ENCODE measurements at regions not wholly inside any gene's neighbourhood (a gene's known extent, or its start where the extent isn't known, plus 50 kb on each side); places are given as distances from the start of the nearest gene placed in this dataset.

- no peak for DNase-seq
- Mint-ChIP-seq H3K27me3 (no peaks in the 10 kb centered on the region), H3K27ac (no peak overlapping the region), H3K36me3 (peaks cover 6% of the 10 kb centered on the region), H3K4me1 (ENCODE audit: low read depth) (peaks cover 14% of the 10 kb centered on the region), H3K4me3 (no peak overlapping the region), H3K9me3 (peaks cover 14% of the 10 kb centered on the region)
- ChIA-PET CTCF (no interaction called here), POLR2A (no interaction called here)
- intact Hi-C loops (cut with micrococcal nuclease): loop anchor here (2.0 kb wide), 1 partner anchor 15 kb away; no protein-coding TSS in a partner anchor
These were observed 117.9 kb upstream of the FAM9B start for GRCh38 chrX:9151772-9152307.

GRCh38 chrX:9153300-9153699 is 119.4 kb upstream of the FAM9B start:
- POLR2A ChIA-PET: no interaction called here
- intact Hi-C loops (cut with micrococcal nuclease): loop anchor here (2.0 kb wide), 1 partner anchor 14 kb away; no protein-coding TSS in a partner anchor
- peak overlapping the region; percentile 82 for H3K27ac Mint-ChIP-seq
- H3K4me3 Mint-ChIP-seq: no peak overlapping the region
- no peak for DNase-seq
- peaks cover 14% of the 10 kb centered on the region for H3K4me1 Mint-ChIP-seq (ENCODE audit: low read depth)
- H3K36me3 Mint-ChIP-seq: peaks cover 6% of the 10 kb centered on the region
- no peaks in the 10 kb centered on the region for H3K27me3 Mint-ChIP-seq
- CTCF ChIA-PET: no interaction called here
- peaks cover 14% of the 10 kb centered on the region for H3K9me3 Mint-ChIP-seq

GRCh38 chrX:9158611-9159010 is 124.7 kb upstream of the FAM9B start:
- peaks cover 28% of the 10 kb centered on the region for H3K4me1 Mint-ChIP-seq (ENCODE audit: low read depth)
- H3K9me3 Mint-ChIP-seq: peaks cover 3% of the 10 kb centered on the region
- intact Hi-C loops (cut with micrococcal nuclease): no loop called here
- DNase-seq: no peak
- H3K4me3 Mint-ChIP-seq: no peak overlapping the region
- ChIA-PET CTCF (no interaction called here), POLR2A (no interaction called here)
- H3K27ac Mint-ChIP-seq: no peak overlapping the region
- no peaks in the 10 kb centered on the region for H3K36me3 Mint-ChIP-seq
- H3K27me3 Mint-ChIP-seq: no peaks in the 10 kb centered on the region

GRCh38 chrX:9160698-9161329 is 126.9 kb upstream of the FAM9B start:
- H3K9me3 Mint-ChIP-seq: no peaks in the 10 kb centered on the region
- POLR2A ChIA-PET: no interaction called here
- no peak for DNase-seq
- intact Hi-C loops (cut with micrococcal nuclease): loop anchor here (10.0 kb wide), 2 partner anchors 124 to 156 kb away; no protein-coding TSS in a partner anchor
- CTCF ChIA-PET: no interaction called here
- H3K36me3 Mint-ChIP-seq: no peaks in the 10 kb centered on the region
- H3K27me3 Mint-ChIP-seq: no peaks in the 10 kb centered on the region
- peak overlapping the region; percentile 43 for H3K27ac Mint-ChIP-seq
- peaks cover 39% of the 10 kb centered on the region for H3K4me1 Mint-ChIP-seq (ENCODE audit: low read depth)
- H3K4me3 Mint-ChIP-seq: no peak overlapping the region

GRCh38 chrX:9162698-9163097 is 128.8 kb upstream of the FAM9B start:
- no peaks in the 10 kb centered on the region for H3K27me3 Mint-ChIP-seq
- H3K4me3 Mint-ChIP-seq: no peak overlapping the region
- H3K27ac Mint-ChIP-seq: no peak overlapping the region
- ChIA-PET CTCF (no interaction called here), POLR2A (no interaction called here)
- H3K4me1 Mint-ChIP-seq (ENCODE audit: low read depth): peaks cover 44% of the 10 kb centered on the region
- peaks cover under 1% of the 10 kb centered on the region for H3K36me3 Mint-ChIP-seq
- intact Hi-C loops (cut with micrococcal nuclease): loop anchor here (10.0 kb wide), 2 partner anchors 122 to 158 kb away; no protein-coding TSS in a partner anchor
- no peak for DNase-seq
- peaks cover 6% of the 10 kb centered on the region for H3K9me3 Mint-ChIP-seq

- H3K4me3 Mint-ChIP-seq: no peak overlapping the region
- CTCF ChIA-PET: no interaction called here
- H3K9me3 Mint-ChIP-seq: peaks cover 7% of the 10 kb centered on the region
- peaks cover 2% of the 10 kb centered on the region for H3K36me3 Mint-ChIP-seq
- no peak for DNase-seq
- POLR2A ChIA-PET: no interaction called here
- peak overlapping the region; percentile 33 for H3K27ac Mint-ChIP-seq
- H3K4me1 Mint-ChIP-seq (ENCODE audit: low read depth): peaks cover 44% of the 10 kb centered on the region
- H3K27me3 Mint-ChIP-seq: no peaks in the 10 kb centered on the region
- intact Hi-C loops (cut with micrococcal nuclease): loop anchor here (10.0 kb wide), 2 partner anchors 122 to 158 kb away; no protein-coding TSS in a partner anchor
These were observed 129.3 kb upstream of the FAM9B start for GRCh38 chrX:9163214-9163709.

GRCh38 chrX:9164086-9164485 is 130.2 kb upstream of the FAM9B start:
- Mint-ChIP-seq H3K4me3 (no peak overlapping the region), H3K4me1 (ENCODE audit: low read depth) (peaks cover 41% of the 10 kb centered on the region), H3K27me3 (no peaks in the 10 kb centered on the region), H3K9me3 (peaks cover 7% of the 10 kb centered on the region), H3K27ac (peak overlapping the region; percentile 45), H3K36me3 (peaks cover 2% of the 10 kb centered on the region)
- intact Hi-C loops (cut with micrococcal nuclease): loop anchor here (10.0 kb wide), 2 partner anchors 121 to 159 kb away; no protein-coding TSS in a partner anchor
- ChIA-PET POLR2A (no interaction called here), CTCF (no interaction called here)
- DNase-seq: no peak

GRCh38 chrX:9164533-9165426 is 130.9 kb upstream of the FAM9B start:
- H3K4me1 Mint-ChIP-seq (ENCODE audit: low read depth): peaks cover 41% of the 10 kb centered on the region
- DNase-seq: peak; percentile 9
- H3K27ac Mint-ChIP-seq: peak overlapping the region; percentile 45
- ChIA-PET CTCF (no interaction called here), POLR2A (no interaction called here)
- peaks cover 2% of the 10 kb centered on the region for H3K36me3 Mint-ChIP-seq
- H3K4me3 Mint-ChIP-seq: no peak overlapping the region
- no peaks in the 10 kb centered on the region for H3K27me3 Mint-ChIP-seq
- H3K9me3 Mint-ChIP-seq: peaks cover 7% of the 10 kb centered on the region
- intact Hi-C loops (cut with micrococcal nuclease): loop anchor here (5.0 to 10.0 kb wide), 4 partner anchors 120 to 298 kb away; no protein-coding TSS in a partner anchor

GRCh38 chrX:9166584-9166944 is 132.6 kb upstream of the FAM9B start:
- DNase-seq: no peak
- intact Hi-C loops (cut with micrococcal nuclease): loop anchor here (2.0 to 10.0 kb wide), 6 partner anchors 14 to 296 kb away; no protein-coding TSS in a partner anchor
- H3K4me1 Mint-ChIP-seq (ENCODE audit: low read depth): peaks cover 33% of the 10 kb centered on the region
- CTCF ChIA-PET: no interaction called here
- POLR2A ChIA-PET: interaction anchor here (0.9 kb wide), 1 partner anchor 184 kb away, joined by 3 read pairs; no protein-coding TSS in a partner anchor
- no peaks in the 10 kb centered on the region for H3K27me3 Mint-ChIP-seq
- peaks cover 7% of the 10 kb centered on the region for H3K9me3 Mint-ChIP-seq
- H3K36me3 Mint-ChIP-seq: peaks cover 2% of the 10 kb centered on the region
- H3K27ac Mint-ChIP-seq: no peak overlapping the region
- H3K4me3 Mint-ChIP-seq: no peak overlapping the region

- H3K9me3 Mint-ChIP-seq: peaks cover 3% of the 10 kb centered on the region
- POLR2A ChIA-PET: no interaction called here
- H3K4me1 Mint-ChIP-seq (ENCODE audit: low read depth): no peaks in the 10 kb centered on the region
- no peak overlapping the region for H3K27ac Mint-ChIP-seq
- intact Hi-C loops (cut with micrococcal nuclease): no loop called here
- no peak for DNase-seq
- peaks cover 2% of the 10 kb centered on the region for H3K36me3 Mint-ChIP-seq
- H3K27me3 Mint-ChIP-seq: no peaks in the 10 kb centered on the region
- no peak overlapping the region for H3K4me3 Mint-ChIP-seq
- CTCF ChIA-PET: no interaction called here
These were observed 138.0 kb upstream of the FAM9B start for GRCh38 chrX:9171841-9172463.

GRCh38 chrX:9172464-9172850 is 138.5 kb upstream of the FAM9B start:
- DNase-seq: no peak
- Mint-ChIP-seq H3K27me3 (no peaks in the 10 kb centered on the region), H3K27ac (no peak overlapping the region), H3K36me3 (peaks cover 2% of the 10 kb centered on the region), H3K9me3 (peaks cover 3% of the 10 kb centered on the region), H3K4me3 (no peak overlapping the region), H3K4me1 (ENCODE audit: low read depth) (no peaks in the 10 kb centered on the region)
- ChIA-PET POLR2A (no interaction called here), CTCF (no interaction called here)
- intact Hi-C loops (cut with micrococcal nuclease): no loop called here

- POLR2A ChIA-PET: no interaction called here
- H3K27ac Mint-ChIP-seq: no peak overlapping the region
- CTCF ChIA-PET: no interaction called here
- H3K27me3 Mint-ChIP-seq: no peaks in the 10 kb centered on the region
- no peak overlapping the region for H3K4me3 Mint-ChIP-seq
- H3K9me3 Mint-ChIP-seq: peaks cover 7% of the 10 kb centered on the region
- intact Hi-C loops (cut with micrococcal nuclease): no loop called here
- no peaks in the 10 kb centered on the region for H3K36me3 Mint-ChIP-seq
- DNase-seq: no peak
- H3K4me1 Mint-ChIP-seq (ENCODE audit: low read depth): no peaks in the 10 kb centered on the region
These were observed 146.7 kb upstream of the FAM9B start for GRCh38 chrX:9180623-9181022.

Data from activated CD4-positive, alpha-beta memory T cell treated with anti-CD3 and anti-CD28 coated beads for 36 hours (primary cell).